A172 (cell line): ENCODE measurements at regions not wholly inside any gene's neighbourhood (a gene's known extent, or its start where the extent isn't known, plus 50 kb on each side); places are given as distances from the start of the nearest gene placed in this dataset.

Experiments
- DNase-seq: peaks from one replicate; pipeline ENCODE4 v3.0.0-alpha.2; 2015; ENCODE audit warnings: low spot score

DNA sequence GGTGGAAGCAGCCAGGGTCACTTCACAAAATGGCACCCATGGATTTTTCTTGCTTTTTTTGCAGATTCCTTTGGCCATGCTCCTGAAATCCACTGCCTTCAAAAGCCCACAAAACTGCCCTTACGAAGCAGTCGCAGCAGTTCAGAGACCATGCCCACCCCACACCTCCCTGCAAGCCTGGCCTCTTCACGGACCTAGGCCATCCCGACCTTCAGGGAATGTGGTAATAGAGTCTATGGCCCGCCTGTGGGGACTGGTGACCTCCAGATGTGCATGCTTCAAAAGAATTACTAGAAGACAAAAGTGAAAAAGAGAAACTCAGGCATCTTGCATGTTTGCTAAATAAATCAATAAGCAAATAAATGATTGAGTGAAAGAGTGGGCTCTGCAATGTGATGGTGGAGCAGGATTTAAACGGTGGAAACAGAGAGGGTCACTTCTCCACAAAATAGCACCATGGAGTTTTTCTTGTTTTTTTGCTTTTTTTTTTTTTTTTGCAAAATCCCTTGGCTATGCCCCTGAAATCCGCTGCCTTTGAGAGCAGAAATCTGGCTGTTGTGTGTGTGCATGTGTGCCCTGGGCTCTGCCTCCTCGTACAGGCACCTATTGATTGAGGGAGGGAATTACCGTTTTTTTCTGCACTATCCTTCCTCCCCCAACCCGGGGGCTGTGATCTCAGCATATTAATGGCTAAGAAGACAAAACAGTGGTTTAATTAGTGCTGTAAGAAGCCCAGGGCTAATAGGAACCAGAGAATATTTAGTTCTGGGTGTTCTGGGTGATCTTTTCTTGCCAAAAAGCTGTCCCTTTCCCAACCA, 107.4 kb downstream of the PXDC1 start:
- DNase-seq = no peak

DNA sequence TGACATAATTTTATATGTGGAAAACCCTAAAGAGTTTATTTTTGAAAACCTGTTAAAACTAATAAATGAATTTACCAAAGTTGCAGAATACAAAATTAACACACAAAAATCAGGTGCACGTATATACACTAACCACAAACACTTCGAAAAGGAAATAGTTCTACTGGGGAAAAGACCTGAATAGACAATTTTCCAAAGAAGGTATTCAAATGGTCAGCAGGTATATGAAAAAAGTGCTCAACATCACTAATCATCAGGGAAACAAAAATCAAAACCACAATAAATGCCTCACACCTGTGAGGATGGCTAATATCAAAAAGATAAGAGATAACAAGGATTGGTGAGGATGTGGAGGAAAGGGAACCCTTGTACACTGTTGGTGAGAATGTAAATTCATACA, 110.6 kb downstream of the PXDC1 start:
- DNase-seq = no peak

DNA sequence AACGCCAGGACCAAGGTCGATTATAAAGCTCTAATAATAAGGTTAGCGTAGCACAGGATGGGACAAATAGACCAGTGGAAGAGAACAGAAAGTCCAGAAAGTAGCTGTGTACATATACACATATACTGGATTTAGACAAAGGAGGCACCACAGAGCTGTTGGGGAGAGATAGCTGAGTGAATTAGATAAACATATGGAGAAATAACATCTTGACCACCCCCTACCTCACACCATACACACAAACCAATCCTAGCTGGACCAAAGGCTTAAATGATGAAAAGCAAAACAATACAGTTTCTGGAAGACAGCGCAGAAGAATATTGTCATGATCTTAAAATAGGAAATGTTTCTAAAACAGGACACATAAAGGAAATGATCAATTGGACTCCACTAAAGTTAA, 112.9 kb downstream of the PXDC1 start:
- DNase-seq = no peak

DNA sequence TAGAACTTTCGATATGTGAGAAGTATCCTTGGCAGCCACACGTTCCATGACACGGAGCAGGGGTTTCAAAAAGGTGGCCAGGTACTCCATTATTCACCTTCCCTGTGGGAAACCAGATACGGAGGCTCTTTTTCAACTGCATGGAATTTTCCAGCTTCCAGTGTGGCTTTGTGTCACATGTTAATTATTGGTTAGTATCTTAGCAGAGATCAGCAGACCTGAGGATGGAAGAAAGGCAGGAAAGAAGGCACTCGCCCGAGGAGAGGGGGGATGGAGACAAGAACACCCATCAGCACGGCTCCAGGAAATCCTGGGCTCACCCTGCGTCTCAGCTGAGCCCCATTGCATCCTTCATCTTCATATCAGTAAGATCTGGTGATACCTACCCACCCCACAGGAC, 115.5 kb downstream of the PXDC1 start:
- DNase-seq = no peak

DNA sequence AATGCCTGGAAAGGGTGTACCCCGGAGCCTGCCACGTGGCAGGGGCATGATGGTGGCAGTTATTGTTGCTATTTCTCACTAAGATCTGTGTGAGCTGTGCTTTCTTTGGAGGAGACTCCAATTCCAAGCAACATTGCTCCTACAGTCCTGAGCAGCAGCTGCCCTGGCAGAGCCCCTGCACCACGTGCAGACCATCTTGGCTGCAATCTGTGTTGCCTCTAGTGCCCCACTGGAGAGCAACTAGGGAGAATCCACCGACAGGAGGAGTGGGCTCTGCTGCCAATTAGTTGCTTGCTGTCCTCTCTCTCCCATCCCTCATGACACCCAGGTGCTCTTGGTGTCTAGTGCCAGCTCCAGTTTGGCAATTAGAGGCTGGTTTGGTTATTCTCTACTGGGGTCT, 116.0 kb downstream of the PXDC1 start:
- no peak for DNase-seq

DNA sequence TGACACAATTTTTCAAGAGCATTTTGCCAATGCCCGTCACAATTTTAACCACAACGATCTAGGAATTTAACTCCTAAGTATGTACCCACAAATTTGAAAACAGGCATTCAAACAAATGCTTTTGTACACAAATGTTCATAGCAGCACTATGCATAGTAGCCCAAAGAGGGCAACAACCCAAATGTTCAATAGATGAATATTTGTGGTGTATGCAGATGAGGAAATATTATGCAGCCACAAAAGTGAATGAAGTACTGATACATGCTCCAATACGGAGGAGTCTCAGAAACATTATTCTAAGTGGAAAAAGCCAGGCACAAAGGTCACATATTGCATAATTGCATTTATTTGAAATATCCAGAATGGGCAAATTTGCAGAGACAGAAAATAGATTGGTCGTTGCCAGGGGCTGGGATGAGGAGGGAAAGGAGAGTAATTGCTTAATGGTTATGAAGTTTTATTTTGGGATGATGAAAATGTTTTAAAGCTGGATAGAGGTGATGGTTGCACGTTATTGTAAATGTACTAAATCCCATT, 117.2 kb downstream of the PXDC1 start:
- no peak for DNase-seq

DNA sequence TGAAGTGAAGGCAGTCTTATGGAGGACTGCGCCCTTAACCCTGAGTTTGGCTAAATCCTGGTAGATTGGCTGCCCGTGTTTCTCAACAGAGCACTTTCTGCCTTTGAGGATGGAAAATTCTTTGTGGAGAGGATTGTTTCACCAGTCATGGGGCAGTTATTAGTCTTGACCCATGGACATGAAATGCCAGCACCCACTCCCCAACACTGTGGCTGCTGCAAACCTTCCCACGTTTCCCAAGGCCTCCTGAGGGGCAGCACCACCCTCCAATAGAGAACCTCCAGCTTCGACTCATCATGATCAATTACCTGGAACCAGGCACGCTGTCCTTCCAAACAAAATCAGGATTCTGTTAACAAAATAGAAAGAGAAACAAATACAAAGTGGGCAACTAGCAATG, 117.8 kb downstream of the PXDC1 start:
- no peak for DNase-seq

DNA sequence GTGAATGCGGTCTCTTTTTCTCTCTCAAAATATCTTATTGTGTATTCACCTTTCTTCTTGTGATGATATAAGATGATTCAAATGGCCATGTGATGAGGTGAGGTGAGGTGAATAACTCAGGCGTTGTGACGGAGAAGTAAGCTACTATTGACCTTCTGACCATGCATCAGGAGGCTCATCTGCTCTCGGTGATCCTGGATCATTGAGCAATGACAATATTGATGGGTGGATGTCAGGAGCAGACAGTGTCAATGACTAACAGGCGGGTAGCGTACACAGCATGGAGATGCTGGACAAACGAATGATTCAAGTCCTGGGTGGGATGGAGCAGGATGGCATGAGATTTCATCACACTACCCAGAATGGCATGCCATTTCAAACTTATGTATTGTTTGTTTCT, 119.6 kb downstream of the PXDC1 start:
- no peak for DNase-seq

DNA sequence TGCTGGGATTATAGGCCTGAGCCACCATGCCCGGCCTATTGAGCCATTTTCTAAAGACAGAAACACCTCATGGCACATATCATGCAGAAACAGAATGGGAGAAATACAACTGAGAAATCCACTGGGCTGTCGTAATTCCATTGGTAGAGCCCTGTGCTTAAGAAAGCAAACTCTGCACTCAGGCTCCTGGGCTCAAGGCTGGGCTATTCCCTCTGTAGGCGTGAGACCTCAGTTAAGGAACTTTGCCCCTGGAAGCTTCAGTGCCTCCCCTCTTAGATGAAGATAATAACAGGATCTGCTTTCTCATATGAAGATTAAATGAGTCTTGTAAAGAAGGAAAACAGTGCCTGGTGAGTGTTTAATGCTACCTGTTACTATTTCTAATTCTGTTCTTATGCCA, 120.3 kb downstream of the PXDC1 start:
- no peak for DNase-seq

DNA sequence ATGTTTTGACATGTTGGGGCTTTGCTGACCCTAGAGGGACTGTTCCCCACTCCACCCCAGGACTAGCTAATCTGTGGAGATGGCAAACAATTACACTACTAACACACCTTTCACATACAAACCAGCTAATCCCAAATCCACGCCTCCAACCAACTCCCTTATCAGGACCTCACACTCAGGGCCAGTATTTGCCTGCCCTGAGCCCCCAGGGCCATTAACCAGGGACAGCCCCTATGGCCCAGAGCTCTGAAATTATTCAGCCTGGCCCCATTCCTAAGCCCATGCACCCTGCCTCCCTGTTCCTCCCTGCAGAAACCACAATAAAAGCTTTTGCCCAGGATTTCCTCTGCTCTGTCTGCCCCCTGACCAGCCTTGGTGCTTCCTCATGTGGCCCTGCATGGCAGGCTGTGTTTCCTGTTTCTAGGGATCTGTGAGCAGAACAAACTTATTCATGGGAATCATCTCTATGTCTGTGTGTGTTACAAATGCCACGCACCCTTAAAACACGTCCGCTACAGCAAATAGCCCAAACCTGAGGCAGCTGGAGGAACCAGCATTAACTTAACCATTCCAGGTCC, 121.2 kb downstream of the PXDC1 start:
- DNase-seq = no peak

DNA sequence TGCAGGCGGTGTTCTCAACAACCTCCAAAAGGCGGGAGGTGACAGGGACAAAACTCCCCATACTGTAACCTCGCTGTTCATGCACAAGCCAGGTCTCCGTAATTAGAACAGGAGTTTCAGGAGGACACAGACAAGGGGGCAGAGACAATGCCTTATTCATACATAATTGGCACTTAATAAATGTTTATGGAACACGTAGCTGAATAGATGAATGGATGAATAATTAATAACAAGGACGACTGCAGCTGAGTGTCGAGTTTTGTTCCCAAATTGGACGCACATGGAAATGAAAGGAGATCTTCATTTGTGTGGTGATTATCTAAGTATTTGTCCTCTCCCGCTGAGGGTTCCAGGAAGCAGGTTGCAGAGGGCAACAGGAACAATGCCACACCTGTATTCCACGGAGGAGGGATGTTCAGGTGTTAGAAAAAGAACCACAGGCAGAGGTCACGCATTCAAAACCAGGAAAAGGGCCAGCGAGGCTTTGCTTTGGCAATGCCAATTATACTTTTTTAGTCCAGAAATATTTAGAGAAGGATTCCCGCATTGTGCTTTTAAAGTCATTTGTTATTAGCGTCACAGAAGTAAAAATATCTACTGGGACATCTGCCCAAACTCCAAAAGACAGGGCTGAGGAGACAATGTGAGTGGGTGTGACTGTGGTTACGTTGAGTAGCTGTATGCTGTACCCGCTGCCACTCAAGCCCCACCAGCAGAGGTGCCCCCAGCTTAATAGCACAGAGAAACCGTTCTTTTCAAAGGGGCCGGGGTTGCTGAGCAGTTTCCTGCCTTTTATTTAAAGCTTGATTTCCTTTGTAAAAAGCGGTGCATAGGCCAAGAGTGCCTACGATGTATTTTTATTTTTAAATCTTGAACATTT, 123.3 kb downstream of the PXDC1 start:
- no peak for DNase-seq

DNA sequence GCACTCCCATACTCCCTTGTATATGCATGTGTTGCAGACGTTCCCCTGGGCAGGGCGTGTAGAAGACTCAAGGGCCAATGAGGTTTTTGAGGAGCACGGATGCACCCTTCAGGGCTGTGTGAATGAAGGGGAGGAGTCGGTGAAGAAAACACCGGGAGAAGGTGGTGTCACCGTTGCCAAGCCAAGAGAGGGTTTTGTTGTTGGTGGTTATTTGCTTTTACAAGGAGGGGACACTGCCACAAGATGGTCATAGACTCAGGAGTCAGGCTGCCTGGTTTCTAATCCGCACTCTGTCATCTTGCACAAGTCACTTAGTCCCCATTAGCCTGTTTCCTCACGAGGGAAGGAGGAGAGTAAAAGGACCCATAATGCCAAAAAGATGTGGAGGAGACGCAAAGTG, 124.0 kb downstream of the PXDC1 start:
- no peak for DNase-seq

DNA sequence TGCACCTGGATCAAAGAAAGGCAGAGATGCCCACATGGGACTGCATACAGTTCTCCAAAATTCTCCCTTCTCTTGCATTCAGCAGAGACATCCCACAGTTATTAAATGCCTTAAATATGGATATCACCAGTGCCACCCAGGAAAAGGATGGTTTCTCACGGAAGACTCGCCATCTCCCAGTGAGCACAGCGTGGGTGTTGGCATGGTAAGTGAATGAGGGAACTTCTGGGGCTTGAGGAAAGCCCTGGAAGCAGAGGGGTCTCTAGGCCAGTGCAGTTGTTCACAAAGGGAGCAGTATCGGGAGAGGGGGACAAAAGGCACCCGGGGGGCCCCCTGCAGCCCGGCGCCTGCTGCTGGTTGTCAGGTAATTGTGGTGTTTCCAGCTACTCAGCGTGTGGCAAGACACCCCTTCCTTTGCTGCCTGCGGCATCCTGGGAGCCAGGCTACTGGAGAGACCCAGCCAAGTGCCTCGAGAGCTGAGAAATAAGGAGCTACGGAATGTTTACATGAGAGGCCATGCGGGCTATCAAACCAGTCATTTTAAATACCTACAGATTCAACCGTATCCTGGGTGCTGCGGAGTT, 125.4 kb downstream of the PXDC1 start:
- no peak for DNase-seq

DNA sequence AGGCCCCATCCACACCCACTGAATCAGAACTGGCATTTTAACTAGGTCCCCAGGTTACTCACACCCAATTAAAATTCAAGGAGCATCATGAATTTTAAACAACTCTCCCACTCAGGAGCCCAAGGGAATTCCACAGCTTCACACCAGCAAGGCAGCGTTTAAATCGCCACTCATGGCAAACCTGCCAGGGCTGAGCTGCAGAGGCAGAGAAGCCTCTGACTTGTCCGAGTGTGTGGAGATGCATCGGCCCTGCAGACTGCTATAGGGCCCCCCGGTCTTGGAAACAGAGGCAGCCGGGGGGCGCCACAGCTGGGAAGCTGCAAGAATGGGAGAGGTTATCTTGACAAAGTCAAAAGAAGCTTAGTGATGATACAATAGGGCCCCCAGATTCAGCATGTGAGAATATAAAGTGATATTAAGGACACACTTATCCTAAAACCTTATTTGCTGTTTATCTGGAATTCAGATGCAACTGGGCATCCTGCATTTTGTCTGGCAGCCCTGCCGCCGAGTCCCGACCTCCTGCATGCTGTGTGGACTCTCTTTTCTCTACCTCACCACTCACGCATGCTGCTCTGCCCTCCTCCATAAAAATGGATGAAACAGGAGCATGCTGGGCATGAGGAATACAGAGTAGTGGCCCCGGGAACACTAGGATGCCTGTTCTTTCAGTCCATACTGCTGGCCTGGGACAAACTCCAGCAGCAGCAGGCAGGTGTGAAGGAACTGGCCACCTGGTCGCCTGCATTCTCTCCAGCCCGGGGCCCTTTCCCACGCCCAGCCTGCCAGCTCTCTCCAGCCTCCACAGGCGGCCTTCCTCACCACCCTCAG, 126.1 kb downstream of the PXDC1 start:
- no peak for DNase-seq

DNA sequence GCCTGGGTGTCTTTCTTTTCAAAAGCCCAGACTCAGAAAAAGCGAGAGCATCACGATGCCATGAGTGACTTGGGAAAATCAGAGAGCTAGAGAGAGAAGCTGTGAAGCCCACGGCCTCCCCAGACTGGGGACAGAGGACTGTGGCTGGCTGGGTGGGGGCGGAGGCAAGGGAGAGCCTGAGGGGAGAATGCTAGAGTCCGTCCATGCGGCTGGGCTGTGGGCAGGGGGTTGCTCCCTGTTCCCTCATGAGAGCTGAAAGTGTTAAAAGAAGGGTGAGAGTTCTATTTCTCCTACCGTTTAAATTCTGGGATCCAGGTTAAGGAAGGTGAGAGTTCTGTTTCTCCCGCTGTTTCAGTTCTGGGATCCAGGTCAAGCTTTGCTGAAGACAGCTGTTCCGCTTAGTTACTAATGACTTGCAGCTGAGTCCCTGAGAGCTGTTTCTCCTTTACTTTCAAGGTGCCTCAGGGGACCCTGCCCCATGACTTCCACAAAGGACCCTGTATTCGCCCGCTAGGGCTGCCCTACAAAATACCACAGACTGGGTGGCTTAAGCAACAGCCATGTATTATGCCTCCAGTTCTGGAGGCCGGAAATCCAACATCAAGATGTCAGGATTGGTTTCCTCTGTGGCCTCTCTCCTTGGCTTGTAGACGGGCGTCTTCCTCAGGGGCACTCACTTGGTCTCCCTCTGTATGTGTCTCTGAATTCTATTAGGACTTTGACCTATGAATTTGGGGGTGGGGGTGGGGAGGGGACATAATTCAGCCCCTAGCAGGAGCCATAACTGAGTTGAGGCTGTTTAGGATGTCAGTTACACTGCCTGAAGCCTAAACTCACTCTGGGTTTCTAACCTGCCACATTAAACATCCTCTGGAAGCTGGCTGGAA, 127.0 kb downstream of the PXDC1 start:
- no peak for DNase-seq

DNA sequence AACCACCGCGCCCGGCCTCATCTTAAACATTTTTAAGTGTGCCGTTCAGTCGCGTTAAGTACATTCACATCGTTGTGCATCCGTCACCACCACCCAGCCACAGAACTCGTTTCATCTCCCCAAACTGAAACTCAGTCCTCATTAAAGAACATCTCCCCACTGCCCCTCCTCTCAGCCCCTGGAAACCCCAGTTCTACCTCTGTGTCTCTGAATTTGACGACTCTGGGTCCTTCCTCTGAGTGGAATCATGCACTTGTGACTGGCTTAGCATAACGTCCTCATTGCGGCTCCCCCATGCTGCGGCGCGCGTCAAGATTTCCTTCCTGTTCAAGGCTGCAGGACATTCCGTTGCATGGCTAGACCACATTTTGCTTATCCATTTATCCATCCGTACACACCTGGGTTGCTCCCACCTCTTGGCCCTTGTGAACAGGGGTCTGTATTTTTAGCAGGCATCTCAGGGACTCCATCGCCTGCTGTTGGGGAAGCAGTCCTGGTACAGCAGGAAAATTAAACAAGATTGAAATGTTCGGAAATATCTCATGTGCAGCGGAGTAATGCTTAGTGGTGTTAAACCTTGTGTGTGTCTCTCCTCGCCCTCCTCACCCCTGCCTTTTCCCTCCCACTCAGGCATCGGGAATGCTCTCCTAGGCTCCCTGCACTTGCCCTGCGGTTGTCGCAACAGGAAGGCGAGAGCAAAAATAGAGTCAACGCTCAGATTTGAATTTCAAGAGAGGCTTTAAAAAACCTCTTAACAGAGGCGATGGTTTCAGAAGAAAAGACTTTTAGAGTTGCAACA, 127.9 kb downstream of the PXDC1 start:
- DNase-seq = no peak

DNA sequence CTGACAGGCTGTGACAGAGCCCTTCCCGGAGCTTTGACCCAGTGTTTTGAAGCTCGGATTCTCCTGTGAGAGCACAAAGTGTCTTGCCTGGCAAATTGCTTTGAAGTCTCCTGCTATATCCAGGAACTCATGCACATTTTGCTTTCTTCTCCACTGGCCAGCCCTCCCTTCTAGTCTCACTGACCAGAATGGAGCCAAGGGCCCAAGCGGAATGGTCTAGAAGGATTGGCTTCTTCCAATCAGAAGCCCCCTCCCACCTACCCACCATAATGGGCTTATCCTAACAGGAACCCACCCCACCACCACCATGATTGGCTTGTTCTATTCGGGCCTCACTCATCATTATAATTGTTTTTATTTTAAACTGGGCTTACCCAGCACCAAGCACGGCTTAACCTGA, 130.1 kb downstream of the PXDC1 start:
- DNase-seq = no peak

DNA sequence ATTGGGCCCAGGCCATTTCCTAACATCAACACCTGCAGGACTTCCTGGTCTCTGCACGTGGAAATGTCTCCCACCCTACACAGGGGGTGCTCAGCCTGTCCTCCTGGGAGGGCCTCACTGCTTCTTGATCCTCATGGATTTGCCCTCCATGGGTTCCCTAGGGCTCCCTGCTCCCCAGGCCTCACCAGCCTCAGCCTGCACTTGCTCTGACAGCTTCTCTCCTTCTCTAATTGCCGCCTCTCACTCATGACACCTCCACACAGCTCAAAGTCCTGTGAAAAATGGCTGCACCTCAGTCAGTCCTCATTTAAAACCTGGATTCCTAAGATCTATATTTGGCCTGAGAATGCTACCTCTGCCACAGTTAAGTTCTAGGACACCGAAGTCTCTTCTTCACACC, 130.6 kb downstream of the PXDC1 start:
- no peak for DNase-seq

DNA sequence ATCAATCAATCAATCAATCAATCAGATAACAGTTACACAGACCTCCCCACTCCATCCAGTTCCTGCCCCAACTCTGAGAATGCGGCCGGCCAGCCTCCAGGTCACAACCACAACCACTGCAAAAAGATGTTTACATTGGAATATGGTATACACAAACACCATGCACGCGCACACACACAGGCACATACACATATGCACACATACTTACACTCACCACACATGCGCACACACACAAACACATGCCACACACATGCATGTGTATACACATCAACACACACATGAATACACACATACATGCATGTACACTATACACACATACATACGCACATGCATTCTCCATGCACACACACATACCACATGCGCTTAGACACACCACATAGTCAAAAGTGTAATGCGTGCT, 131.1 kb downstream of the PXDC1 start:
- DNase-seq = no peak
